ENCODE measurements at regions not wholly inside any gene's neighbourhood (a gene's known extent, or its start where the extent isn't known, plus 50 kb on each side); places are given as distances from the start of the nearest gene placed in this dataset.
"Not testable (repeated sequence)": the region's sequence is repeated elsewhere in the genome, so short reads cannot be mapped to it uniquely, and the experiment has no call there.

DNA sequence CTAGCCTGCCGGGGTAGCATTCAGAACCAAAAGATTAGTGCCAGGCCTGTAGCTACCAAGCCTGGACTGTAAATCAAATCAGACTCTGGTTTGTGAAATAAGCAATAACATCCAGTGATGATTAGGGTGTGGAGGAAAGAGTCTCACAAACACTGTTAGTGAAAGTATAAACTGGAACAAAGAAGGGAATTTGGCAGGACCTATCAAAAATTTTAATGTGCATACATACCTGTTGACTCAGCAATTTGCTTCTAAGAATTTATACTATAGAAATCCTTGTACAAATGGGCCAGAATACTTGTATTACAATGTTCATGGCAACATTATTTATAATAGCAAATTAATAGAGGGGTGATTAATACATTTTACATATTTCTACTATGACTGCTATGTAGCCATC lies 109.8 kb upstream of the WARS2 start:
- Histone ChIP-seq H3K9me3 (ENCODE audit: control insufficient read depth in 2 of 3, low read length in 3 of 3) (no peaks in the 10 kb centered on the region), H3K4me3 (ENCODE audit: low read length) (no peak overlapping the region), H3K36me3 (ENCODE audit: control insufficient read depth in 2 of 3, insufficient read depth in 3 of 3, low read length in 3 of 3) (no peaks in the 10 kb centered on the region), H3K27me3 (ENCODE audit: control insufficient read depth in 2 of 2, insufficient read depth in 2 of 2, low read length in 2 of 2) (no peaks in the 10 kb centered on the region), H3K27ac (ENCODE audit: low read depth, low read length) (no peak overlapping the region), H3K4me1 (ENCODE audit: control insufficient read depth in 2 of 2, insufficient read depth in 2 of 2, low read length in 2 of 2) (no peaks in the 10 kb centered on the region)
- H3K27ac Mint-ChIP-seq, result no peak overlapping the region
- intact Hi-C loops (cut with micrococcal nuclease), result no loop called here
- ATAC-seq, result no peak
- ChIA-PET CTCF (no interaction called here), POLR2A (no interaction called here)
- H3K27me3 Mint-ChIP-seq, result no peaks in the 10 kb centered on the region
- H3K9me3 Mint-ChIP-seq, result peaks cover 0 to 1% (median 0%) of the 10 kb centered on the region in 11 donors
- H3K4me1 Mint-ChIP-seq, result no peaks in the 10 kb centered on the region
- no peak for DNase-seq
- peaks cover 0 to 17% (median 0%) of the 10 kb centered on the region in 5 donors for H3K36me3 Mint-ChIP-seq
- no peak overlapping the region for H3K4me3 Mint-ChIP-seq

DNA sequence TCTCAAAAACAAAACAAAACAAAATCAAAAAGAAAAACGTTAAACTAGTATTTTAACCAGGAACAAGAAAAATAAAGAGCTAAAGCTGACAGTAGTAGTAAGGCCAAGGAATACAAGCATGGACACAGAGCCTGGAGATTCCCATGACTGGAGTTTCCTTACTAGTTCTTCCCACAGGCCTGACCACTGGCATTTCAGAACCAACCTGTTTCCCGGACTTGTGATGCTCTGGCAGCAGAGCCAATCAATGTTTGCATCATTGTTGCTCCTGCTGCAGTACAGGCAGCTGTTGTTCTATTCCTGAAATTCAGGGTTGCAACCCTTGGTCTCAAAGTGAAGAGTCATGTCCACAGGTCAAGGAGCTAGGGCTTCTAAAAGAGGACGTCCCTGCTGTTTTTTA lies 111.3 kb upstream of the WARS2 start:
- no peaks in the 10 kb centered on the region for H3K27me3 Mint-ChIP-seq
- Histone ChIP-seq H3K27ac (ENCODE audit: low read depth, low read length) (no peak overlapping the region), H3K4me3 (ENCODE audit: low read length) (no peak overlapping the region), H3K4me1 (ENCODE audit: control insufficient read depth in 2 of 2, insufficient read depth in 2 of 2, low read length in 2 of 2) (no peaks in the 10 kb centered on the region), H3K36me3 (ENCODE audit: control insufficient read depth in 2 of 3, insufficient read depth in 3 of 3, low read length in 3 of 3) (no peaks in the 10 kb centered on the region), H3K9me3 (ENCODE audit: control insufficient read depth in 2 of 3, low read length in 3 of 3) (no peaks in the 10 kb centered on the region), H3K27me3 (ENCODE audit: control insufficient read depth in 2 of 2, insufficient read depth in 2 of 2, low read length in 2 of 2) (no peaks in the 10 kb centered on the region)
- H3K4me3 Mint-ChIP-seq, result no peak overlapping the region
- ATAC-seq (no peak), DNase-seq (no peak)
- H3K36me3 Mint-ChIP-seq, result peaks cover 0 to 12% (median 0%) of the 10 kb centered on the region in 5 donors
- intact Hi-C loops (cut with micrococcal nuclease), result no loop called here
- ChIA-PET POLR2A (no interaction called here), CTCF (no interaction called here)
- H3K27ac Mint-ChIP-seq, result no peak overlapping the region
- H3K9me3 Mint-ChIP-seq, result peaks cover 0 to 1% (median 0%) of the 10 kb centered on the region in 11 donors
- H3K4me1 Mint-ChIP-seq, result no peaks in the 10 kb centered on the region

- DNase-seq (no peak), ATAC-seq (no peak)
- H3K27me3 ChIP-seq (ENCODE audit: control insufficient read depth in 2 of 2, insufficient read depth in 2 of 2, low read length in 2 of 2), result no peaks in the 10 kb centered on the region
- H3K27ac Mint-ChIP-seq, result no peak overlapping the region
- peaks cover 0 to 16% (median 5%) of the 10 kb centered on the region in 5 donors for H3K36me3 Mint-ChIP-seq
- no peak overlapping the region for H3K27ac ChIP-seq (ENCODE audit: low read depth, low read length)
- no peaks in the 10 kb centered on the region for H3K4me1 ChIP-seq (ENCODE audit: control insufficient read depth in 2 of 2, insufficient read depth in 2 of 2, low read length in 2 of 2)
- ChIA-PET CTCF (no interaction called here), POLR2A (no interaction called here)
- no peaks in the 10 kb centered on the region for H3K27me3 Mint-ChIP-seq
- no peaks in the 10 kb centered on the region for H3K4me1 Mint-ChIP-seq
- H3K9me3 ChIP-seq (ENCODE audit: control insufficient read depth in 2 of 3, low read length in 3 of 3), result no peaks in the 10 kb centered on the region
- no peak overlapping the region for H3K4me3 ChIP-seq (ENCODE audit: low read length)
- H3K9me3 Mint-ChIP-seq, result peaks cover 0 to 13% (median 6%) of the 10 kb centered on the region in 11 donors
- intact Hi-C loops (cut with micrococcal nuclease), result no loop called here
- H3K36me3 ChIP-seq (ENCODE audit: control insufficient read depth in 2 of 3, insufficient read depth in 3 of 3, low read length in 3 of 3), result no peaks in the 10 kb centered on the region
- no peak overlapping the region for H3K4me3 Mint-ChIP-seq
Measured at GRCh38 chr1:119253366-119253765, 112.9 kb upstream of the WARS2 start.

DNA sequence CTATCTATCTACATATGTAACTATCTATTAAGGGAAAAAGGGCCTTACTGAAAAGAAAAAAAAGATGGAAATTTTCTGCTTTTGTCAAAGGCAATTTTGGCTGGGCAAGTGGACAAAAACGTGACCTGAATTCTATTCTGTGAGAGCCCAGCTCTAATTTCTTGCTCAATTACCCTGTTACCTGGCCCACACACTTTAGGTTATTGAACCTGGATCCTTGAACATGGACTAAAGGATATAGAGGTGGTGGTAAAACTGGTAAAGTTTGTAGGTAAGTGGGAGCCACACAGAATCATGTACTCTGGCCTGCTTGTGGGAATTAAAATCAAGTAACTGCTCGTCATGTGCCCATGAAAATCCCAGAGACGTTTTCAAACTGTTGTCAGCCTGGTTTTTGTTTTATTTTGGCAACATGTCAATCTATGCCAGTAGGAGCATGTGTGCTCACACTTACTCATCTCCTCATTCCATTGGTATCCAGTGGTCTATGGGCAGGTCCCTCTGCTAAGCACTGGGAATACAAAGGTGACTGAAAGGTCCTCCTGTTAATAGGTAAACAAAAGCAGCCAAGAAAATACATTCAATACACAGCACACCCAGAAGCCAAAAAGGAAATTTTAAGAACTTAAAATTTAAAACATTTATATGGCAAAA lies 113.7 kb upstream of the WARS2 start:
- Mint-ChIP-seq H3K4me1 (no peaks in the 10 kb centered on the region), H3K36me3 (peaks cover 0 to 14% (median 5%) of the 10 kb centered on the region in 5 donors), H3K4me3 (no peak overlapping the region), H3K27me3 (no peaks in the 10 kb centered on the region), H3K9me3 (peaks cover 4 to 20% (median 9%) of the 10 kb centered on the region in 11 donors), H3K27ac (no peak overlapping the region)
- H3K27me3 ChIP-seq (ENCODE audit: control insufficient read depth in 2 of 2, insufficient read depth in 2 of 2, low read length in 2 of 2), result no peaks in the 10 kb centered on the region
- H3K9me3 ChIP-seq (ENCODE audit: control insufficient read depth in 2 of 3, low read length in 3 of 3), result no peaks in the 10 kb centered on the region
- H3K4me3 ChIP-seq (ENCODE audit: low read length), result no peak overlapping the region
- DNase-seq (no peak), ATAC-seq (no peak)
- H3K27ac ChIP-seq (ENCODE audit: low read depth, low read length), result no peak overlapping the region
- ChIA-PET CTCF (no interaction called here), POLR2A (no interaction called here)
- no peaks in the 10 kb centered on the region for H3K4me1 ChIP-seq (ENCODE audit: control insufficient read depth in 2 of 2, insufficient read depth in 2 of 2, low read length in 2 of 2)
- intact Hi-C loops (cut with micrococcal nuclease), result no loop called here
- H3K36me3 ChIP-seq (ENCODE audit: control insufficient read depth in 2 of 3, insufficient read depth in 3 of 3, low read length in 3 of 3), result no peaks in the 10 kb centered on the region

- H3K36me3 ChIP-seq (ENCODE audit: control insufficient read depth in 2 of 3, insufficient read depth in 3 of 3, low read length in 3 of 3); H3K27me3 Mint-ChIP-seq; ATAC-seq; H3K4me1 ChIP-seq (ENCODE audit: control insufficient read depth in 2 of 2, insufficient read depth in 2 of 2, low read length in 2 of 2); CTCF ChIA-PET; H3K4me3 ChIP-seq (ENCODE audit: low read length); H3K9me3 ChIP-seq (ENCODE audit: control insufficient read depth in 2 of 3, low read length in 3 of 3); intact Hi-C loops (cut with micrococcal nuclease); H3K27ac Mint-ChIP-seq; H3K4me3 Mint-ChIP-seq; H3K36me3 Mint-ChIP-seq; POLR2A ChIA-PET; H3K27me3 ChIP-seq (ENCODE audit: control insufficient read depth in 2 of 2, insufficient read depth in 2 of 2, low read length in 2 of 2); H3K4me1 Mint-ChIP-seq; H3K27ac ChIP-seq (ENCODE audit: low read depth, low read length); DNase-seq: not testable (repeated sequence)
- H3K9me3 Mint-ChIP-seq, result peaks cover 4 to 20% (median 9%) of the 10 kb centered on the region in 11 donors
Measured at GRCh38 chr1:119256089-119256488, 112.5 kb upstream of the HAO2 start.

DNA sequence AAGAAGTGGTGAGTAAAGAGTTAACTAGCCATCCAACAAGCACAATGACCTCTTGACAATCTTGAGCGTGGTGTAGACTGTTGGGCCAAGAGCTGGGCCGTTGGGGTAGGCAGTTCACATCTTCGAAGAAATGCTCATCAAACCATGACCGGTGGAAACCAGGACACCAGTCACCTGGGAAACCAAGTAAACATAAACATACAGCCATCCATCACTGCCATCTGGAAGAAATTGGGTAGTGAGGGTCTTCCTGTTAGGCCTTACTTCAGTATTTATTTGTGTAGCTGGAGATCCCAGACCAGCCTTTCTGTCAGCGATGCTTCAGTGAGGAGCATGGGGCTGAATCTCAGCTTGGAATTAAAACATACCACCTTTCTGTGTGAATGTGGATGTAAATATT lies 108.1 kb upstream of the HAO2 start:
- H3K4me3 Mint-ChIP-seq, result no peak overlapping the region
- H3K4me1 Mint-ChIP-seq, result no peaks in the 10 kb centered on the region
- peaks cover 0 to 7% (median 5%) of the 10 kb centered on the region in 5 donors for H3K36me3 Mint-ChIP-seq
- Histone ChIP-seq H3K9me3 (ENCODE audit: control insufficient read depth in 2 of 3, low read length in 3 of 3) (no peaks in the 10 kb centered on the region), H3K4me1 (ENCODE audit: control insufficient read depth in 2 of 2, insufficient read depth in 2 of 2, low read length in 2 of 2) (no peaks in the 10 kb centered on the region), H3K36me3 (ENCODE audit: control insufficient read depth in 2 of 3, insufficient read depth in 3 of 3, low read length in 3 of 3) (no peaks in the 10 kb centered on the region), H3K4me3 (ENCODE audit: low read length) (no peak overlapping the region), H3K27ac (ENCODE audit: low read depth, low read length) (no peak overlapping the region), H3K27me3 (ENCODE audit: control insufficient read depth in 2 of 2, insufficient read depth in 2 of 2, low read length in 2 of 2) (no peaks in the 10 kb centered on the region)
- DNase-seq, result no peak
- intact Hi-C loops (cut with micrococcal nuclease), result no loop called here
- ChIA-PET CTCF (no interaction called here), POLR2A (no interaction called here)
- peaks cover 5 to 20% (median 9%) of the 10 kb centered on the region in 11 donors for H3K9me3 Mint-ChIP-seq
- H3K27ac Mint-ChIP-seq, result no peak overlapping the region
- H3K27me3 Mint-ChIP-seq, result peaks cover 0 to 7% (median 0%) of the 10 kb centered on the region in 5 donors
- no peak for ATAC-seq

DNA sequence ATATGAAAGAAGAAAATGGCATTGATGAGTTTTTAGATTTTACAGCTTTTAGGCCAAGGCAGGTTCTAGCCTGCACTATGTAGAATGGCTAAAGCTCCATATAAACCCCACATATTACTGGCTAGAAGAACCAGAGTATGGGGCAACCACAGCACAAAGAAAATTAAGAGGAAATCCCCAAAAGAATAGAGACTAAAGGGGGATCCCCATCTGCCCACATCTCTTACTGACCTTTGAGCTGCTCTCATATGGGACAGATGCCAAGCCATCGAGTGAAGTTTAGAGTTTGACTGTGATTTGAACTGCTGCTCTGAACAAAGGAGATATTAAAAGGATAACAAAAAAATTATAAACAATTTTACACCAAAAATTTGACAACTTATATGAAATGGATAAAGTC lies 102.2 kb upstream of the HAO2 start:
- Histone ChIP-seq H3K4me3 (ENCODE audit: low read length) (no peak overlapping the region), H3K4me1 (ENCODE audit: control insufficient read depth in 2 of 2, insufficient read depth in 2 of 2, low read length in 2 of 2) (no peaks in the 10 kb centered on the region), H3K36me3 (ENCODE audit: control insufficient read depth in 2 of 3, insufficient read depth in 3 of 3, low read length in 3 of 3) (no peaks in the 10 kb centered on the region), H3K27me3 (ENCODE audit: control insufficient read depth in 2 of 2, insufficient read depth in 2 of 2, low read length in 2 of 2) (no peaks in the 10 kb centered on the region), H3K9me3 (ENCODE audit: control insufficient read depth in 2 of 3, low read length in 3 of 3) (no peaks in the 10 kb centered on the region), H3K27ac (ENCODE audit: low read depth, low read length) (no peak overlapping the region)
- H3K36me3 Mint-ChIP-seq, result peaks cover 0 to 4% (median 0%) of the 10 kb centered on the region in 5 donors
- H3K9me3 Mint-ChIP-seq, result peaks cover 0 to 2% (median 0%) of the 10 kb centered on the region in 11 donors
- peaks cover 5 to 24% (median 8%) of the 10 kb centered on the region in 5 donors for H3K27me3 Mint-ChIP-seq
- no peaks in the 10 kb centered on the region for H3K4me1 Mint-ChIP-seq
- DNase-seq (no peak), ATAC-seq (no peak)
- CTCF ChIA-PET, result no interaction called here
- H3K4me3 Mint-ChIP-seq, result no peak overlapping the region
- intact Hi-C loops (cut with micrococcal nuclease), result no loop called here
- no peak overlapping the region for H3K27ac Mint-ChIP-seq
- POLR2A ChIA-PET, result no interaction called here

All from naive thymus-derived CD4-positive, alpha-beta T cell (primary cell).